HUES64 (cell line): ENCODE measurements at regions not wholly inside any gene's neighbourhood (a gene's known extent, or its start where the extent isn't known, plus 50 kb on each side); places are given as distances from the start of the nearest gene placed in this dataset.
"Not testable (repeated sequence)": the region's sequence is repeated elsewhere in the genome, so short reads cannot be mapped to it uniquely, and the experiment has no call there.

ENCODE experiments used
- H3K27ac ChIP-seq: 2 replicates; pipeline ENCODE4 v1.7.0; 2013; ENCODE audit warnings: low read depth, low read length, inconsistent platforms
- H3K27me3 ChIP-seq: 2 replicates; pipeline ENCODE4 v1.6.1; 2013; ENCODE audit warnings: mild to moderate bottlenecking, low read length; ENCODE audit not compliant: insufficient read depth
- H3K36me3 ChIP-seq: 2 replicates; pipeline ENCODE4 v1.6.1; 2013; ENCODE audit warnings: mild to moderate bottlenecking, low read length; ENCODE audit not compliant: insufficient read depth
- H3K4me1 ChIP-seq: 2 replicates; pipeline ENCODE4 v1.6.1; 2013; ENCODE audit warnings: mild to moderate bottlenecking, low read length, moderate library complexity; ENCODE audit not compliant: insufficient read depth
- H3K4me3 ChIP-seq: 2 replicates; pipeline ENCODE4 v1.5.1; 2013; ENCODE audit warnings: mild to moderate bottlenecking, low read length, moderate library complexity
- H3K9ac ChIP-seq: 2 replicates; pipeline ENCODE4 v1.6.1; 2013; ENCODE audit warnings: mild to moderate bottlenecking, low read depth, low read length
- H3K9me3 ChIP-seq: 2 replicates; pipeline ENCODE4 v1.6.1; 2013; ENCODE audit warnings: low read depth, low read length; ENCODE audit not compliant: insufficient read depth
- WGBS: fragments of 150-250, 120-280 bp; methylation state at CpG from one replicate; pipeline ENCODE4 v1.1.7; 2013; ENCODE audit warnings: missing lambda C conversion rate; 5-methylcytosine and 5-hydroxymethylcytosine counted together

- no peak overlapping the region for H3K9ac ChIP-seq
- H3K4me1 ChIP-seq: no peaks in the 10 kb centered on the region
- WGBS: 92% methylated on average over 3 of the region's 3 CpGs
- H3K36me3 ChIP-seq: no peaks in the 10 kb centered on the region
- H3K27me3 ChIP-seq: no peaks in the 10 kb centered on the region
- no peak overlapping the region for H3K4me3 ChIP-seq
- no peak overlapping the region for H3K27ac ChIP-seq
- H3K9me3 ChIP-seq: no peaks in the 10 kb centered on the region
Observed at GRCh38 chr18:1544016-1544415, 639.3 kb downstream of the ADCYAP1 start.

- not testable (repeated sequence) for H3K9me3 ChIP-seq
Observed at GRCh38 chr18:1557711-1558110, 653.0 kb downstream of the ADCYAP1 start.

GRCh38 chr18:1559563-1559962 lies 654.9 kb downstream of the ADCYAP1 start:
- Histone ChIP-seq H3K27me3 (no peaks in the 10 kb centered on the region), H3K27ac (no peak overlapping the region), H3K9ac (no peak overlapping the region), H3K36me3 (no peaks in the 10 kb centered on the region), H3K4me1 (no peaks in the 10 kb centered on the region), H3K9me3 (no peaks in the 10 kb centered on the region), H3K4me3 (no peak overlapping the region)
- WGBS: 94% methylated on average over 2 of the region's 3 CpGs

More at GRCh38 chr18:1557711-1558110, 653.0 kb downstream of the ADCYAP1 start:
- not testable (repeated sequence) for H3K27ac ChIP-seq, H3K27me3 ChIP-seq, H3K4me1 ChIP-seq, H3K36me3 ChIP-seq, H3K9ac ChIP-seq, H3K4me3 ChIP-seq
- 90% methylated on average over 1 of the region's 1 CpG for WGBS

- no peaks in the 10 kb centered on the region for H3K36me3 ChIP-seq
- no peak overlapping the region for H3K9ac ChIP-seq
- no peaks in the 10 kb centered on the region for H3K9me3 ChIP-seq
- no peaks in the 10 kb centered on the region for H3K27me3 ChIP-seq
- H3K27ac ChIP-seq: no peak overlapping the region
- no peak overlapping the region for H3K4me3 ChIP-seq
- no peaks in the 10 kb centered on the region for H3K4me1 ChIP-seq
- WGBS: 71% methylated on average over 2 of the region's 3 CpGs
Observed at GRCh38 chr18:1564793-1565192, 660.1 kb downstream of the ADCYAP1 start.

- Histone ChIP-seq H3K4me3 (no peak overlapping the region), H3K4me1 (no peaks in the 10 kb centered on the region), H3K9me3 (no peaks in the 10 kb centered on the region), H3K27ac (no peak overlapping the region), H3K27me3 (no peaks in the 10 kb centered on the region), H3K9ac (no peak overlapping the region), H3K36me3 (no peaks in the 10 kb centered on the region)
- 98% methylated on average over 2 of the region's 2 CpGs for WGBS
Observed at GRCh38 chr18:1571206-1571605, 666.5 kb downstream of the ADCYAP1 start.

- Histone ChIP-seq H3K9ac (no peak overlapping the region), H3K27ac (no peak overlapping the region), H3K9me3 (no peaks in the 10 kb centered on the region), H3K4me3 (no peak overlapping the region), H3K4me1 (no peaks in the 10 kb centered on the region), H3K36me3 (no peaks in the 10 kb centered on the region), H3K27me3 (no peaks in the 10 kb centered on the region)
- WGBS: 95% methylated on average over 4 of the region's 5 CpGs
Observed at GRCh38 chr18:1573732-1574131, 669.1 kb downstream of the ADCYAP1 start.

- no peak overlapping the region for H3K9ac ChIP-seq
- no peak overlapping the region for H3K4me3 ChIP-seq
- H3K4me1 ChIP-seq: no peaks in the 10 kb centered on the region
- H3K27ac ChIP-seq: no peak overlapping the region
- no peaks in the 10 kb centered on the region for H3K36me3 ChIP-seq
- H3K9me3 ChIP-seq: no peaks in the 10 kb centered on the region
- WGBS: 88% methylated on average over 2 of the region's 3 CpGs
- H3K27me3 ChIP-seq: no peaks in the 10 kb centered on the region
Observed at GRCh38 chr18:1575084-1575483, 670.4 kb downstream of the ADCYAP1 start.

- H3K4me3 ChIP-seq: no peak overlapping the region
- H3K4me1 ChIP-seq: no peaks in the 10 kb centered on the region
- WGBS: 89% methylated on average over 6 of the region's 6 CpGs
- H3K9me3 ChIP-seq: no peaks in the 10 kb centered on the region
- no peaks in the 10 kb centered on the region for H3K36me3 ChIP-seq
- H3K27me3 ChIP-seq: no peaks in the 10 kb centered on the region
- no peak overlapping the region for H3K27ac ChIP-seq
- no peak overlapping the region for H3K9ac ChIP-seq
Observed at GRCh38 chr18:1578505-1578904, 673.8 kb downstream of the ADCYAP1 start.

- Histone ChIP-seq H3K27ac (no peak overlapping the region), H3K36me3 (no peaks in the 10 kb centered on the region)
- 98% methylated on average over 1 of the region's 1 CpG for WGBS
Observed at GRCh38 chr18:1581581-1581980, 676.9 kb downstream of the ADCYAP1 start.

GRCh38 chr18:1585881-1586488 lies 681.3 kb downstream of the ADCYAP1 start:
- Histone ChIP-seq H3K9ac (no peak overlapping the region), H3K4me3 (no peak overlapping the region), H3K27me3 (no peaks in the 10 kb centered on the region), H3K9me3 (no peaks in the 10 kb centered on the region), H3K27ac (no peak overlapping the region), H3K36me3 (no peaks in the 10 kb centered on the region), H3K4me1 (no peaks in the 10 kb centered on the region)
- 22% methylated on average over 7 of the region's 7 CpGs for WGBS

More at GRCh38 chr18:1581581-1581980, 676.9 kb downstream of the ADCYAP1 start:
- Histone ChIP-seq H3K27me3 (no peaks in the 10 kb centered on the region), H3K9me3 (no peaks in the 10 kb centered on the region), H3K4me3 (no peak overlapping the region), H3K9ac (no peak overlapping the region), H3K4me1 (no peaks in the 10 kb centered on the region)

- Histone ChIP-seq H3K4me1 (no peaks in the 10 kb centered on the region), H3K36me3 (no peaks in the 10 kb centered on the region), H3K9me3 (no peaks in the 10 kb centered on the region), H3K4me3 (no peak overlapping the region), H3K27ac (no peak overlapping the region), H3K9ac (no peak overlapping the region), H3K27me3 (no peaks in the 10 kb centered on the region)
- WGBS: 88% methylated on average over 3 of the region's 3 CpGs
Observed at GRCh38 chr18:1593091-1593490, 688.4 kb downstream of the ADCYAP1 start.

- Histone ChIP-seq H3K9ac (no peak overlapping the region), H3K4me3 (no peak overlapping the region), H3K9me3 (no peaks in the 10 kb centered on the region), H3K27ac (no peak overlapping the region), H3K4me1 (no peaks in the 10 kb centered on the region), H3K27me3 (no peaks in the 10 kb centered on the region), H3K36me3 (no peaks in the 10 kb centered on the region)
- WGBS: 44% methylated on average over 1 of the region's 1 CpG
Observed at GRCh38 chr18:1595195-1595594, 690.5 kb downstream of the ADCYAP1 start.
